B cell (primary cell): ENCODE measurements at regions not wholly inside any gene's neighbourhood (a gene's known extent, or its start where the extent isn't known, plus 50 kb on each side); places are given as distances from the start of the nearest gene placed in this dataset.

Source experiments
- CTCF ChIP-seq: fragments of 200-600 bp; IDR thresholded peaks from one replicate; pipeline ENCODE4 v1.8.0; 2022; ENCODE audit warnings: antibody characterized with exemption, mild to moderate bottlenecking
- EZH2 ChIP-seq: IDR thresholded peaks from 2 replicates; pipeline ENCODE4 v1.6.1; 2012; ENCODE audit warnings: borderline replicate concordance, low read depth, mild to moderate bottlenecking, moderate library complexity, low read length; ENCODE audit not compliant: insufficient read depth, poor library complexity, severe bottlenecking

DNA sequence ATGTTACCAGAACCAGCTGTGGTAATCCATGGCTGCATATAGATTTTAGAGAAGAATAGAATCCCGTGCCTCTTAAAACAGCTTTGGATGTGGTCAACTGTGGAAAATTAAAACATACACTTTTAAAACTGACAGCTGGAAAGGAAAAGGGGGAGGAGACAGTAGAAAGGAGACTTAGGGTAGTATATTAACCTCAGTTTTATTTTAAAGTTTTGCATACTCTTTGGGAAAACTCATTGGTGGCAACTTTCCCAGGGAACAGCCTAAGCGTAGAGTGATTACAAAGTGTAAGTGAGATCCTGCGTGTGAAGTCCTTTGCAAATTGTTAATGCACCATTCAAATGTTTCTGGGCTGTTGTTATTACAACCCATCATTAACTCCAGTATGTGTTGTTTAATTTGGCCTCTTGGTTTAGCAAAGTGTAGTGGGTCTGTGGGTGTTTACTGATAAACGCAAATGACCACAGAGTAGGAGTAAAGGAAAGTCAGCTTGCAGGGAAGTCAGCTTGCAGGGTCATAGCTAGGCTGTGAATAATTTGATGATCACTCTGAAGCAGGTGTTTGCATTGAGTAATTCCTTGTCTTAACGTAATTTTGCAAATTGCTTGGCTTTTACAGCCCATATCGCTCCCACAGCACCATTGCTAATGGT lies 88.0 kb upstream of the DBX1 start:
- TF ChIP-seq EZH2 = no peak
- TF ChIP-seq CTCF = no peak
